ENCODE measurements at regions not wholly inside any gene's neighbourhood (a gene's known extent, or its start where the extent isn't known, plus 50 kb on each side); places are given as distances from the start of the nearest gene placed in this dataset.

DNA sequence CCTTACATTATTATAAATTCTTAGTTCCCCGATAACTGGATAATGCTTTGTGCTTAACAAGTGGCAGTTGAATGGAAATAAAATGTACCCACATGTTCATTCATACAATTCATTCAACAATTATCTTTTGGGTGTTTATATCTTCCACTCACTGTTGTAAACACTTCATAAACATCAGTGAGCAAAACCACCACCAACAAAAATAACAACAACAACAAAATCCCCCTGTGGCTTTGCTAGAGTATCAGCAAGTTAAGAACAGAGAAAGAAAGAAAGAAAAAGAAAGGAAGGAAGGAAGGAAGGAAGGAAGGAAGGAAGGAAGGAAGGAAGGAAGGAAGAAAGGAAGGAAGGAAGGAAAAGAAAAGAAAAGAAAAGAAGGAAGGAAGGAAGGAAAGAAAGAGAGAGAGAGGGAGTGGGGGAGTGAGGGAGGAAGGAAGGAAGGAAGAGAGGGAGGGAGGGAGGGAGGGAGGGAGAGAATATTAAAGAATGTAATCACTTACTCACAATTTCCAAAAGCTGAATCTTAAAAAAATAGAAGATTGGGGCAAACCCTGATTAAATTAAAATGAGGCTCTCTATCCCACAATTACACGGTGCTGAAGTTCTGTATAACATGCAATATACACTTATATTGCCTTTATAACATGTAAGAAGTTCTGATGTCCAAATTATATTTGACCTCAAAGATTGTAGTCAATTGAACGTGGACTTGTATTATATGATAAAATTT is 2238.8 kb downstream of the LRRC4C start:
- DNase-seq (ENCODE audit: low spot score) = no peak
- in situ Hi-C loops (cut with MboI; ENCODE audit: low sequenced_read_pairs, unreplicated experiment) = no loop called here
- TF ChIP-seq, protein P1, sequence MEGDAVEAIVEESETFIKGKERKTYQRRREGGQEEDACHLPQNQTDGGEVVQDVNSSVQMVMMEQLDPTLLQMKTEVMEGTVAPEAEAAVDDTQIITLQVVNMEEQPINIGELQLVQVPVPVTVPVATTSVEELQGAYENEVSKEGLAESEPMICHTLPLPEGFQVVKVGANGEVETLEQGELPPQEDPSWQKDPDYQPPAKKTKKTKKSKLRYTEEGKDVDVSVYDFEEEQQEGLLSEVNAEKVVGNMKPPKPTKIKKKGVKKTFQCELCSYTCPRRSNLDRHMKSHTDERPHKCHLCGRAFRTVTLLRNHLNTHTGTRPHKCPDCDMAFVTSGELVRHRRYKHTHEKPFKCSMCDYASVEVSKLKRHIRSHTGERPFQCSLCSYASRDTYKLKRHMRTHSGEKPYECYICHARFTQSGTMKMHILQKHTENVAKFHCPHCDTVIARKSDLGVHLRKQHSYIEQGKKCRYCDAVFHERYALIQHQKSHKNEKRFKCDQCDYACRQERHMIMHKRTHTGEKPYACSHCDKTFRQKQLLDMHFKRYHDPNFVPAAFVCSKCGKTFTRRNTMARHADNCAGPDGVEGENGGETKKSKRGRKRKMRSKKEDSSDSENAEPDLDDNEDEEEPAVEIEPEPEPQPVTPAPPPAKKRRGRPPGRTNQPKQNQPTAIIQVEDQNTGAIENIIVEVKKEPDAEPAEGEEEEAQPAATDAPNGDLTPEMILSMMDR (IDR thresholded peaks at IDR 0.05; ENCODE audit: borderline replicate concordance, control extremely low read depth, extremely low read depth, insufficient read depth, missing control alignments) = no peak

DNA sequence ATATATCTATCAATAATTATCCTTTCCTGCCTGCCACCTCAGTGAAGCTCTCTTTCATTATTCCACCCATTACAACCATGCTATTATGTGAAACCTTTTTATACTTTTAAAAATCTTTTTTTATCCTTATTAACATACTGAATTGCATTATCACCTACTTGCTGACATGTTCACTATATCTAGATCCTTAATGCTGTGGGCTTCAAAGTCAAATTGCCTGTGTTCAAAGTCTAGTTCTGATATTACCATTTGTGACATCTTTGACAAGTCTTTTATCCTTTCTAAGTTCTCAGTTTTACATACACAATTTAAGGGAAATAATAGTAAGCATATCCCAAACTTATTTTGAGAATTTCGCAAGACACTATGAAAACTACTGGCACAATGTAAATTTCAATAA is 2239.4 kb downstream of the LRRC4C start:
- in situ Hi-C loops (cut with MboI; ENCODE audit: low sequenced_read_pairs, unreplicated experiment) = no loop called here
- TF ChIP-seq, protein P1 (IDR thresholded peaks at IDR 0.05; ENCODE audit: borderline replicate concordance, control extremely low read depth, extremely low read depth, insufficient read depth, missing control alignments) = no peak
- DNase-seq (ENCODE audit: low spot score) = no peak

DNA sequence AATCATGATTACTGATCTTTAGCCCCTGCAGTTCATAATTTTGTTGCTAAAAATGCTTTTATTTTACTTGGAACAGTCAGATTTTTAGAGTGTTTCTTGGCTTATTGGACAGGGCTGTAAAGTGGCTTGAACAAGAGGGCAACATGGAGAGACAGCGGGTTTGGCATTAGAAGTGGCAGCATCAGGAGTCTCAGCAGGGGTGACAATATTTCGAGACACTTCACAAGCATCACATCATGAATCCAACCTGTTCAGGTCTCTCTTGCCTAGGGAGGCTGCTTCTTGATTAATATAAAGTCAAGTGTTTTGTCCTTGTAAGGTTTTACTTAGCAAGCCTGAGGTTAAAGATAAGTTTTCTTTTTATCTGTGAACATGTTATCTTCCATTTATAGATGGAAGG is 2249.5 kb downstream of the LRRC4C start:
- in situ Hi-C loops (cut with MboI; ENCODE audit: low sequenced_read_pairs, unreplicated experiment) = no loop called here
- TF ChIP-seq, protein P1 (IDR thresholded peaks at IDR 0.05; ENCODE audit: borderline replicate concordance, control extremely low read depth, extremely low read depth, insufficient read depth, missing control alignments) = no peak
- no peak for DNase-seq (ENCODE audit: low spot score)

DNA sequence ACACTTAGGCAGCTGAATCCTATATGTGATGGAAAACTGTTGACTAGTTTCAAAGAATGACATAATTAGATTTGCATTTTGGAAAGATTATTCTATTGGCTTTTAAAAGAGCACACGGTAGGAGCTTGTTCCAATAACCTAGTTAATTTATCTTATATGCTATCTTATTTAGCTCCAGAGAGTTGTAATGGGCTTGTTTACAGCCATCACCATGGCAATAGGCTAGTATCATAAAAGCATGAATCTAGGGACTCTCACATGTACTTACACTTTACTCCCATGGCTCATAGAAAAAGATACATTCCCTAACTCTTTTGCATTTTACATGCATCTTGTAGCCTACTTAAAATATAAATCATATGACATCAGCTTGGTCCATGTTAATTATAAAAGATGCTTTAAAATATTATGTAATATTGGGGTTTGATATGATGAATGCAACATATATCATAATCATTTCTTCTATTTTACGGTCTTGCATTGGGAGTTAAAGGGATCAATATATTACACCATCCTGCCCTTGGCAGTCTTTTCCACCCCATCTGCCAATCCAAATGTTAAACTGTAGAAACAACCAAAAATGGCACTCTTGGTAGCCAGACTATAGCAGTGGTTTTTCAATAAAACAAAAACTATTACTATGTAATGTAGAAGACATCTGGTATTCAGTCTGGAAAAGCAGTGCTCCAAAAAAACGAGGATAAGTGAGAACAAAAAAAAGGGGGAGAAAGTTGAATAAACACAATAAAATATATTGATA is 2254.0 kb downstream of the LRRC4C start:
- no peak for DNase-seq (ENCODE audit: low spot score)
- TF ChIP-seq, protein P1 (IDR thresholded peaks at IDR 0.05; ENCODE audit: borderline replicate concordance, control extremely low read depth, extremely low read depth, insufficient read depth, missing control alignments) = no peak
- in situ Hi-C loops (cut with MboI; ENCODE audit: low sequenced_read_pairs, unreplicated experiment) = no loop called here

DNA sequence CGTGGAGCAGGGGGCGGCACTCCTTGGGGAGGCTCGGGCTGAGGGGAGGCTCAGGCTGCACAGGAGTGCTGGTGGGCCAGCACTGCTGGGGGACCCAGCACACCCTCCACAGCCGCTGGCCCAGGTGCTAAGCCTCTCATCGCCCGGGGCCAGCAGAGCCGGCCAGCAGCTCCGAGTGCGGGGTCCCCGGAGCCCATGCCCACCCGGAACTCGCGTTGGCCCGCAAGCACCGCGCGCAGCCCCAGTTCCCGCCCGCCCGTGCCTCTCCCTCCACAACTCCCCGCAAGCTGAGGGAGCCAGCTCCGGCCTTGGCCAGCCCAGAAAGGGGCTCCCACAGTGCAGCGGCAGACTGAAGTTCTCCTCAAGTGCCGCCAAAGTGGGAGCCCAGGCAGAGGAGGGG is 2266.8 kb downstream of the LRRC4C start:
- DNase-seq (ENCODE audit: low spot score) = no peak
- in situ Hi-C loops (cut with MboI; ENCODE audit: low sequenced_read_pairs, unreplicated experiment) = no loop called here
- TF ChIP-seq, protein P1 (IDR thresholded peaks at IDR 0.05; ENCODE audit: borderline replicate concordance, control extremely low read depth, extremely low read depth, insufficient read depth, missing control alignments) = no peak

DNA sequence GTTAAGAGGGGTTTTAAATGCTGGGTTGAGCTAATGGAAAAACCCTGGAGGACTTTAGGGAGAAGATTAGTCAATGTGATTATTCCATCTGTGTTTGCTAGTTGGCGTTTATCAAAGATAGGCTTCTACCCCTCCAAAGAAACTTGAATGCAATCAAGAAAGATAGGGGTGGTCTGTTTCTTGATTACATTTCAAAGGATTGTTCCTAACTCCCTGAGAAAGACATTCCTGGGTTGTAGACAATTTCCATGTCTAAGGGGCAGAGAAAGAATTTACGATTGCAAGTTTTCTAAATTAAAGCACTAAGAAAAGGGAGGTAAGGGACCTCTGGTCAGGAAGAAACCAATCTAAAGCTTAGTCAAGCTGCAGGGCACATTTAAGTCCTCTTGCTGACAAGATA is 2268.7 kb downstream of the LRRC4C start:
- TF ChIP-seq, protein P1 (IDR thresholded peaks at IDR 0.05; ENCODE audit: borderline replicate concordance, control extremely low read depth, extremely low read depth, insufficient read depth, missing control alignments) = no peak
- in situ Hi-C loops (cut with MboI; ENCODE audit: low sequenced_read_pairs, unreplicated experiment) = no loop called here
- DNase-seq (ENCODE audit: low spot score) = no peak

Data from GM13976 (cell line).